ENCODE measurements at regions not wholly inside any gene's neighbourhood (a gene's known extent, or its start where the extent isn't known, plus 50 kb on each side); places are given as distances from the start of the nearest gene placed in this dataset.

DNA sequence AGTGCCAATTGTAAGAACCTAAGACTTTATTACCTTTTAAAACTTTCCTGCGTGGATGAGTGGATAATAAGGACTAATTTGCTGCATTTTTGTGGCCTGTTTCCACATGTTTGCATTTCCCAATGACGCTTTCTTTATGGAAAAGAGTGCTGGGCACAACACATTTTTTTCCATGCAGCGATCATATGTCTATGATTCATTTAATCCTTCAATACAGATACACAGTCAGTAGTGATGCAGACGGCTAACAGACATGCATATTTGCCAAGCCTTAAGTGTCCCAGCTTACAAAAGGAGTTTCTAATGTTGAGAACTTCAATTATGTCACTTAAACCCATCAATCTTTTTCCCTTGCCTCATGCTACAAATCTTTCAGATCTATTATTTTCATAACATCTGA lies 239.8 kb upstream of the PREP start:
- H3K4me1 ChIP-seq = no peaks in the 10 kb centered on the region
- no peaks in the 10 kb centered on the region for H3K36me3 ChIP-seq
- H3K4me3 ChIP-seq (ENCODE audit: low read depth, low read length) = no peak overlapping the region
- TF ChIP-seq, protein P1, sequence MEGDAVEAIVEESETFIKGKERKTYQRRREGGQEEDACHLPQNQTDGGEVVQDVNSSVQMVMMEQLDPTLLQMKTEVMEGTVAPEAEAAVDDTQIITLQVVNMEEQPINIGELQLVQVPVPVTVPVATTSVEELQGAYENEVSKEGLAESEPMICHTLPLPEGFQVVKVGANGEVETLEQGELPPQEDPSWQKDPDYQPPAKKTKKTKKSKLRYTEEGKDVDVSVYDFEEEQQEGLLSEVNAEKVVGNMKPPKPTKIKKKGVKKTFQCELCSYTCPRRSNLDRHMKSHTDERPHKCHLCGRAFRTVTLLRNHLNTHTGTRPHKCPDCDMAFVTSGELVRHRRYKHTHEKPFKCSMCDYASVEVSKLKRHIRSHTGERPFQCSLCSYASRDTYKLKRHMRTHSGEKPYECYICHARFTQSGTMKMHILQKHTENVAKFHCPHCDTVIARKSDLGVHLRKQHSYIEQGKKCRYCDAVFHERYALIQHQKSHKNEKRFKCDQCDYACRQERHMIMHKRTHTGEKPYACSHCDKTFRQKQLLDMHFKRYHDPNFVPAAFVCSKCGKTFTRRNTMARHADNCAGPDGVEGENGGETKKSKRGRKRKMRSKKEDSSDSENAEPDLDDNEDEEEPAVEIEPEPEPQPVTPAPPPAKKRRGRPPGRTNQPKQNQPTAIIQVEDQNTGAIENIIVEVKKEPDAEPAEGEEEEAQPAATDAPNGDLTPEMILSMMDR (IDR thresholded peaks at IDR 0.05; ENCODE audit: low read depth, low read length) = no peak
- DNase-seq = no peak
- H3K27me3 ChIP-seq = peaks cover 22% of the 10 kb centered on the region
- no peaks in the 10 kb centered on the region for H3K9me3 ChIP-seq

DNA sequence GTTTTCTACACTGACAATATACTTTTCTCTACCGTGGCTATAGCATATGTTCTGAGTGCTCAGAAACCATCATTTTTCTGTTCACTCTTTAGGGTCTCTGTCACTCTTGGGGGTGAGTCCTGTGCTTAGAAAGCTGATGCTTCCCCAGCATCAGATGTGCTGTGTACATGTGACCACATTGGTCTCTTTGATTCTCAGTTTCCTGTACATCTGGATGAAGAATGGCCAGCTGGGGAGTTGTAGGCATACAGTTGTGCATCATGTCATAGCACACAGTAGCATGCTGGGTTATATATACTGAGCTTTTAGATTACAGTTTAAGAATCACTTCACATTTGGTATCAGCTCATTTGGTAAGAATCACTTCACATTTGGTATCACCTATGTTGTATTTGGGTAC lies 238.6 kb upstream of the PREP start:
- Histone ChIP-seq H3K4me1 (no peaks in the 10 kb centered on the region), H3K4me3 (ENCODE audit: low read depth, low read length) (no peak overlapping the region), H3K36me3 (no peaks in the 10 kb centered on the region), H3K27me3 (peaks cover 17% of the 10 kb centered on the region), H3K9me3 (no peaks in the 10 kb centered on the region)
- TF ChIP-seq, protein P1 (IDR thresholded peaks at IDR 0.05; ENCODE audit: low read depth, low read length) = no peak
- no peak for DNase-seq

DNA sequence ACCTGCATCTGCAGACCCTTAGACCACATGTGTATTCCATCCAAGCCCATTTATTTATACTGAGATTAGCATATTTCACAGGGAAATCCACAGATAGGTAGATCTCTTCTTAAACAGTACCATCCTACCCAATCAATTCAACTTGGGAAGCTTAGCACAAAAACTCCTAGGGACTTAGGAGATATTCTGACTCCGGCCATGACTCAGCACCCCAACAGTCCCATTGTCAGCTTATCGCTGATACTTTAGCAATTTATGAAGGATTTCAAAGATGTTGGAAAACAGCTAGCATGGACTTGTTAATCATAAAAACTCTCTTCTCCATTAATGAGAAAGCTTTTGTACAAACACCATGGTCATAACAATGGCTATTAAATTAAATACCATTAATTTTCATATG lies 236.2 kb upstream of the PREP start:
- Histone ChIP-seq H3K27me3 (no peaks in the 10 kb centered on the region; the same call in none of the 2 replicates), H3K4me3 (ENCODE audit: low read depth, low read length) (no peak overlapping the region), H3K9me3 (no peaks in the 10 kb centered on the region), H3K4me1 (no peaks in the 10 kb centered on the region), H3K36me3 (no peaks in the 10 kb centered on the region)
- TF ChIP-seq, protein P1 (IDR thresholded peaks at IDR 0.05; ENCODE audit: low read depth, low read length) = no peak
- no peak for DNase-seq

DNA sequence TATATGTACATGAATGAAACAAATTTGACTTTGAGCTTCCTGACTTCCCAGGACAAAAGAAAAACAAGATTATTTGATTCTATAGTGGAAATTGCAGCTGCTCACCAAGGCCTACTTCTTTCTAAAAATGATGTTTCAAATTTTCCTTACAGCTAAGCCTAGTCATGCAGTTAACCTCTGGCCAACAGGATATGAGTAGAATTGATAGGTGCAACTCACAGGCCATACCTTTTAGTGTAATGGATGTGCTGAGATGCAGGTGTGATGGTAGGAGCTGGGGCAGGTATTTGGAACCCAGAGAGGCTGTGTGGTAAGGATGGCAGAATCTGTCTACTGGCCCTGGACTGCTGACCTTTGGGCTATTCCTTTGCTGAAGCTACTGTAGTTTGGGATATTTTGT lies 230.9 kb upstream of the PREP start:
- H3K9me3 ChIP-seq = no peaks in the 10 kb centered on the region
- TF ChIP-seq, protein P1 (IDR thresholded peaks at IDR 0.05; ENCODE audit: low read depth, low read length) = no peak
- H3K4me3 ChIP-seq (ENCODE audit: low read depth, low read length) = no peak overlapping the region
- H3K27me3 ChIP-seq = no peaks in the 10 kb centered on the region; the same call in 1 of the 2 replicates
- no peaks in the 10 kb centered on the region for H3K4me1 ChIP-seq
- no peaks in the 10 kb centered on the region for H3K36me3 ChIP-seq
- DNase-seq = no peak

DNA sequence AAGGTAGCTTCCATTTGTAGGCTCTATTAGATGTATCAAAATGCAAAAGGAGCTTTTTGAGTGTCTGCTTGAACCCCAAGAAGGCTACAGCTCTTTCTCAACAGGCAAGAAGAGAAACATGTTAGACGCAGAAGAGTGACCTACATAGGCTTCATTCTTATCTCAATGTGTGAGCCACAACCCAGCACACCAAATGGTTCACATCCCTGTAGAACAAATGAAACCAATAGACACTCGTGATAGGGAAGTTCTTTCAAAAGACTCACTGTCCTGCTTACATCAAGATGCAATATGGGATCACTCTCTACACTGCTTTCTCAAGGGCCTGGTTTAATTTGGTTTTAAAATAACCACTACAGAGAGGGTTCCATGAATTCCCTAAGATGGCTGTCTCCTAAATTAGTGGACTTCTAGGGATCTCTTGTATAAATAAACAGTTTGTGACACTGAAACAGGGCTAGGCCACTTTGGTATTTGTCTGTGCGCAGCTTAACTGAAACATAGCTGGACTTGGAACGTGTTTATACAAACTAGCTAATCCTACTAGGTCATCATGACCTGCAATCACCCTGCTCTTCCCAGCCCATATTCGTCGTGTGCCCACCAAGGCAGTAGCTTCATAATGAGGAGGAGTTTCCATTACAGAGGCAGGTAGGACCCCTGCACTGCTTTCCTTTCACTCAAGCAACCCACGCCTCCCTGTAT lies 225.4 kb upstream of the PREP start:
- Histone ChIP-seq H3K36me3 (no peaks in the 10 kb centered on the region), H3K4me1 (no peaks in the 10 kb centered on the region), H3K9me3 (no peaks in the 10 kb centered on the region), H3K27me3 (peaks cover 8% of the 10 kb centered on the region), H3K4me3 (ENCODE audit: low read depth, low read length) (no peak overlapping the region)
- TF ChIP-seq, protein P1 (IDR thresholded peaks at IDR 0.05; ENCODE audit: low read depth, low read length) = no peak
- DNase-seq = no peak

DNA sequence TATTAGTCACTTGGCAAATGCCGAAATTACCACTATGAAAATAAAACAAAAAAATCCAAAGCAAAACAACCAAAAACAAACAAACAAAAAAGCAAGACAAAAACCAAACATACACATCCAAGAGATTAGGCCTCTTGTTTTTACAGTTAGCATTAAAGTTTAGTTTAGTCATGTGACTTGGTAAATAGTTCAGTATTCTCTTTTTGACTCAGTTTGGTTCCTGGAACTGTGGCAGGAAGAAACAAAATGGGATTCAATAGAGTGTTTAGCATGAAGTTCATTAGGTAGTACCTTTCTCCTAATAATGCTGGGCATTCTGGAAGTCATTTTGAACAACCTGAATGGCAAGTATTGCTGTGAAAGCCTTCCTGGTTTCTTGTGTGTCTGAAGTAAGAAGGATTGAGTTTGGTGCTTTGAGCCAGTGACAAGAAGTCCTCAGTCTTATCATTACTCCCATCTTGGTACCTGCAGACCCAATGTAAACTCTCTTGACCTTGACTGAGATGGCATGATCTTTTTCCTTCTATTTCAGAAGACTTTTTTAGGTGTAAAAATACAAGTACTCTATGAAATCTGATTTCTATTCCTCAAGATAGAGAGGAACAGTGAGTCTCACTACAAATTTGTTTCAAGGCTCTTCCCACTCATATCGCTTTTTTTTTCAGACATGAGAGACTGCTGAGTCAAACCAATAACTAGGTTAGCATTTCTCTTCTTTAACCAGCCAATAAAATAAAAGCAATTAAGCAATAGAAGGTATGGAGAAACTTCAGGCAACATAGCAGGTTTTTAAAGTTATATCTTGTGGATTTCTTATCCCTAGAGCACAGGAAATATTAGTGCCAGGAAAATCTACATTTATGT lies 223.6 kb upstream of the PREP start:
- DNase-seq = no peak
- no peaks in the 10 kb centered on the region for H3K4me1 ChIP-seq
- no peak overlapping the region for H3K4me3 ChIP-seq (ENCODE audit: low read depth, low read length)
- H3K27me3 ChIP-seq = peaks cover 20% of the 10 kb centered on the region
- TF ChIP-seq, protein P1 (IDR thresholded peaks at IDR 0.05; ENCODE audit: low read depth, low read length) = no peak
- H3K9me3 ChIP-seq = no peaks in the 10 kb centered on the region
- no peaks in the 10 kb centered on the region for H3K36me3 ChIP-seq
